ENCODE measurements at regions not wholly inside any gene's neighbourhood (a gene's known extent, or its start where the extent isn't known, plus 50 kb on each side); places are given as distances from the start of the nearest gene placed in this dataset.

GRCh38 chr14:22325676-22326400, 263.2 kb downstream of the DAD1 start:
- TF ChIP-seq CTCF (IDR thresholded peaks at IDR 0.05; ENCODE audit: low read depth, low read length) = no peak
- no peak for TF ChIP-seq EZH2phosphoT487 (IDR thresholded peaks at IDR 0.05; ENCODE audit: low read depth)

Data from OCI-LY3 (cell line).